Stimulated activated CD4-positive, alpha-beta T cell treated with anti-CD3 and anti-CD28 coated beads, Interleukin-1b, Interleukin-23, amount 100 ng/mL, for 24 hours (primary cell): ENCODE measurements at regions not wholly inside any gene's neighbourhood (a gene's known extent, or its start where the extent isn't known, plus 50 kb on each side); places are given as distances from the start of the nearest gene placed in this dataset.
A peak's percentile ranks its signal among the peaks of the same experiment; 100 is the strongest.

Experiments used
- DNase-seq, 4 experiments: peaks; one replicate each; pipeline ENCODE4 v3.0.0-alpha.2; 2020; ENCODE audit warnings: low read depth in 4 of 4, low spot score in 1 of 4

DNA sequence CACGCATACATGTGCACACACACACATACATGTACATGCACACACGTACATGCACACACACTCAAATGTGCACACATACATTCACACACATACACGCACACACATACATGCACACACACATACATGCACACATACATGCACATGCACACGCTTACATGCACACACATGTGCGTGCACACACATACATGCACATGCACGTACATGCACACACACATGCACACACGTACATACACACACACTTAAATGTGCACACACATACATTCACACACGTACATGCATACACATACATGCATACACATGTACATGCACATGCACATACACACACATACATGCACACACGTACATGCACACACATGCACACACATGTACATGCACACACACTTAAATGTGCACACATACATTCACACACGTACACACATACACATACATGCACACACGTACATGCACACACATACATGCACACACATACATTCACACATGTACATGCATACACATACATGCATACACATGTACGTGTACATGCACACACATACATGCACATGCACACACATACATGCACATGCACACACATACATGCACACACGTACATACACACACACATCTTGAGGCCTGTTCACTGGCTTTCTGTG lies 283.7 kb upstream of the ID2 start:
- DNase-seq: no peak

DNA sequence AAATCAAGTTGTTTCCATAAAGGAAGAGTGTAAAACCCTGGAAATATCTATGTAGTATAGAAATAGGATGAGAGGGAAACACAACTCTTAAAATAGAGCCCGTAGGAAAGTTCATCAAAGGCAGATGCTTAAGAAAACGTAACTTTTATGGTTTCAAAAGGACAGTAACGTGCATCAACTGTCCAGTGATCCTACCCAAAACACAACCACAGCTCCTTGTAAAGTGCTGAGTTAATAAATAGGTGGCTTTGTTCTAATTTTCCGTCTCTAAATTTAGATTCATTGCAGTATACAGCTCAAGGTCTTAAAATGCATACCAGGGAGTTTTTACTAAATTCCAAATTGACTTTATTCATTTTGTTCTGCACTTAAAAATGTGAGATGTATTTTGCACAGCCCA lies 282.1 kb upstream of the ID2 start:
- DNase-seq: no peak

DNA sequence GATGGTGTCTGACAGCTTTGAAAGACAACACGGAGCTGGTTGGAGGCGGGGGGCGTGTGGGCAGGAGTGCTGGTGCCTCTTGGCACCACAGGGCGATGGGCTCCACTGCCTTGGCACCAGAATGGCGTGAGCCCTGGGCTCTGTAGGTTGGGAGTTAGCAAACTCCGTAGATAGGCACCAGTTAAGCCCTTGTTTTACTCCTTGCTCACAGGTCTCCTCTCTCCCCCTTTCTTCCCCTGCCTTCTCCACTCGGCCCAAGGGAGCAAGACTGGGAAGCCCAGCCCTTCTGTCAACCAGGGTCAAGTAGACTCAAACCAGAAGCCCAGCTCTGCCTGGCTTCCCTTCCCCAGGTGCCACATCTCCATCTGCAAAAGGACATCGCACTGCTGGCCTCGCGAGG lies 281.7 kb upstream of the ID2 start:
- DNase-seq: no peak

DNA sequence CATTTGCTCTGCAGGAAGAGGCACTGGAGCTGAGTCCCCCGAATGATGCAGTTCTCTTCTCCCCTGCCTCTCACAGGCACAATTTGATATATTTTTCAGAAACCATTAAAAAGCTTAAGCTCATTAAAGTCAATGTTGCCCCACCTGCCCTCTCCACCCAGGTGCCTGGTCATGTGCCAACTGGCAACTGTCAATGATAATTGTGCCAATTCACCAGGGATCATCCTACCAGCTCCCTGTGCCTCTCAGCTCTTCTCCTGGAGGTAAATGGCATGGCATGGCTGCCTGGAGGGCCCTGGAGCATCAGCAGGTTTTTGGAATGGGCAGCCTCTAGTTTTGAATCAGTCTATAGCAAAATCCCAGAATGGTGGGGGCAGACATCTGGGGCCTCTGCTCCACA lies 279.6 kb upstream of the ID2 start:
- DNase-seq: no peak

DNA sequence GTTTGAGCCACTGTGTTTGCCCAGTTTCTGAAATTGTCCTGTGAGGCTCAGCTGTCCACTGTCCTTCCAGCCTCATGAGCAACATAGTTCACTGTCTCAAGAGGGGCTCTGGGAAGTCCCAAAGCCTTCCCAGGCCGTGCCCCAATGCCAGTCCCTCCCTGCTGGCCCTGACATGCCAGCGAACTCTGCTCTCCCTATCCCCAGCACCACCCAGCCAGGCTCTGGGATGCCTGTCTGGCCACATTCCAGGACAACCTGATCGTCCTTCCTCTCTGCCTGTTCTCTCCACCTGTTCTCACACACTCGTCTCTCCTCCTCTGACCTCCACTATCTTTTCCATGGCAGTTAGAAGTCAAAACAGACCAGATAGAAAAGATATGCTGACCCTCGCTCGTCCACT lies 278.0 kb upstream of the ID2 start:
- no peak for DNase-seq

DNA sequence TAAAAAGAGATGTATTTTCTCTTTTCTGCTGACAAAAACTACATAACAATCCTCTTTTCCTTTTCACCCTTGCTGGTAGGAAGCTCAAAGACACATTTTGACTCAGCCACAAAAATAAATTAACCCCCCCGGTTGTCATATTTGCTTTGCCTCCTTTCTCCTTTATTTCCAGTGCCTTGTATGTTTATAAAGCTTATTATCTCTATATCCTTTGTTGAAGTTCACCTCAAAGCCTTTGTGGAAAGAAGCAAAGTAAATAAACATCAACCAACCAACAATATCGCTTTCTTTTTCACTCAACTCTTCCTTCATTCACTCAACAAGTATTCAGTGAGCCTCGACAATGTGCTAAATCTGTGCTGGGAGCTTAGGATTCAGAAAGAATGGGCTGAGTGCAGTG lies 276.5 kb upstream of the ID2 start:
- no peak for DNase-seq

DNA sequence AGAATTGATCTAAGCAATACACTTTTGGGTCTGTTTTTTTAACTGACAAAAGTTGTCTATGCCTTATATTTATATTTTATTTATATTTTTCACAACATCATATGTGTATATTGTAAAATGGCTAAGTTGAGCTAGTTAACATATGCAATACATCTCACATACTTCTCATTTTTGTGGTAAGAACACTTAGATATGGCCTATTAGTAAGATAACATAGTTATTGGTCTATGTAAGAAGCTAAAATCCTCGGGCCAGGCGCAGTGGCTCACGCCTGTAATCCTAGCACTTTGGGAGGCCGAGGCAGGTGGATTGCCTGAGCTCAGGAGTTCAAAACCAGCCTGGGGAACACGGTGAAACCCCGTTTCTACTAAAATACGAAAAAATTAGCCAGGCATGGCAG lies 275.6 kb upstream of the ID2 start:
- no peak for DNase-seq

DNA sequence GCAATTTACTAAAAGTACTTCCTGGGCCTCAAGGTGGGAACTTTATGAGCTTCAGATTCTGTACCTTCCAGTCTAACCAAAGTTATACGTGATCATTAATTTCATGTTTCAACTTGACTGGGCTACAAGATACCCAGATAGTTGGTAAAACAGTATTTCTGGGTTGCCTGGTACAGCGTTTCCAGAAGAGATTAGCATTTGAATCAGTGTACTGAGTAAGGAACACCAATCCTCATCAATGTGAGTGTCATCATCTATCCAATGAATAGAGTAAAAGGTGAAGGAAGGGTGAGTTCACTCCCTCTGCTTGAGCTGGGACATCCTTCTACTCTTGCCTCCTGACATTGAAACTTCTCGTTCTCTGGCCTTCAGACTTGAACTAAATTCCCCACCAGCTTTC lies 274.5 kb upstream of the ID2 start:
- DNase-seq: no peak

DNA sequence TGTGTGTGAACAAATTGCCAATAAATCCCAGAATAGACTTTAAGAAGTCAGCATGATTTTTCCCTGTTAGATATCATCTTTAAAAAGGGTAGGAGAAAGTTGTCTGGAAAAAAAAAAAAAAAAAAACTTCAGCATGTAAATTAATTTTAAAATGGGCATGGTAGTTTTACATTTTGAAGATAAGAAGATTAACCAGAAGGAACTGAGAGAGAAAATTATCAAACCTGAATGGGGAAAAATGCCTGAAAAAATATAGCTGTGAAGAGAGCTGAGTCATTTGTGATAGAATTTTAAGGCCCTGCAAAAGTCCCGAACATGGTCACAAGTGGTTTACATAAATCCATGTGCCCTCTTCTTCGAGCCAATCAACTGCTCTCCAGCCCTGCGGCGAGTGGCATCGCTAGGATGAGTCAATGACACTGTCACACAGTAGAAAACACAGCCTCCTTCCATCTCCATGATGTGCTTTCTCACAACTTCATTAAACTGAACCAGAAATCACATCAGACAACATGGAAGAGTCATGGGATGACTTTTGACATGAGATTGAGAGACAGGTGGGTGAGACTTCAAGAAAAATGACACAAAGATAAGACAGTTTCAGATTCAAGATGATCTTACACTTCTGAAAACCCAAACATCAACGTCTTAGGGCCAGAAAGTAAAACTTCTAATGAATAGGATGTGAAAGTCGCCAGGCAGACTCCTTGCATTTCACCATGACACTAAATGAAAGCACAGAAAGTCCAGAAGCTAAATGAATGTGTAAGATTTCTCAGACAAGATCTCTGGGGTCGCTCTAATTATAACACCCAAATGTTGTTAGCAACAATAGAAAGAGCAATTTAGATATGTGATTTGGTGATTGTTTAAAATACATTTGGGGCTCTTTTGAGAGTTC lies 273.0 kb upstream of the ID2 start:
- peak; percentile 27 to 70 (median 41) for DNase-seq

DNA sequence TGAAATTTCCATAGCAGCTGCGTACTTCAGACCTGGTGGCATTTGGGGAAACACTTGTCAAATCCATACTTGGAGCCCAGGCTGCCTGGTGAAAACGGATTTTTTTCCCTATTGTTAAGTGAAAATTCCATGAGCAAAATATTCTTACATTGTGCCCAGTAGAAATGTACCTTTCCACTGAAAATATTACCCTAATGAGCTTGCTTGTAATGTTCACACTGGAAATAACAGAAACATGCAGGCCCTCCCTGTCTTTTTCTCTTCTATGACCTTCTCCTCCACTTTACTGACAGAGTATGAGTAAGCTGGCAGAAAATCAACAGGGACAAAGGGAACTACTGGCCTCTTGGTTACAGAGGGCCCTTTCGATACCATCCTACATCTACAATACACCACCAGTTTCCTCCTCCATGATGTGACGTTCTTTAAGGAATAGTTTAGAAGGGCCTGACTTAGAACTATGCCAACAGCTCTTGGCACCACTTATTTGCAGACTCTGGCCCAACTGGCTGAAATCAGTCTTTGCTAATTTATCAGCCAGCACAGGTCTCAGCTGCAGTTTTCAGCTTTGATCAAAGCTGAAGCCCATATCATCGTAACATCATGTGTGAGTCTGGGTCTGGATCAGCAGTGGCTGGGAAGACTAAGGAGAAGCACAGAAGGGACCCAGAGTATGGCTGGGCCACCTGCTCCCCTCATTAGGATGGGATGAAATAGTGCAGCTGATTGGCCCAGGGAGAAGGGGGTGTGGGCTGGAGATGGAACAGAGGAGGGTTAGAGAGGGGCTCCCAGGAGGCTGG lies 272.2 kb upstream of the ID2 start:
- DNase-seq: no peak

DNA sequence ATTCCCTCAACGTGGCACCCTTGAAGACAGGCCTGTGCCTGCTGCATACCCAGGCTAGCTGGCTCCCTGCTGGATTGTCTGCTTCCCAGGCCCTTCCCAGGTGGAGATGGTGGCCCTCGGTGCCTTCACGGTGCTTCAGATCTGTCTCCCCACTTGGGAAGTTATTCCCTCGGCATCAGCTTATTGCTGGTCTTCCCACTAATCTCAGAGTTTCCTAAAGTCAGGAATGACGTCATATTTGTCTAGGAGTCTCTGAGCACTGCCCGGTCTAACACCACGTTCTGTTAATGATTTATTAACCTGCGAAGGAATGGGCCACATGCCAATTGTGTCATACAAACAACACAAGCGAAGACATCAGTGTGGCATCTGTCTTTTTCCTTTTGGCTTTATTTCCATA lies 269.8 kb upstream of the ID2 start:
- no peak for DNase-seq

DNA sequence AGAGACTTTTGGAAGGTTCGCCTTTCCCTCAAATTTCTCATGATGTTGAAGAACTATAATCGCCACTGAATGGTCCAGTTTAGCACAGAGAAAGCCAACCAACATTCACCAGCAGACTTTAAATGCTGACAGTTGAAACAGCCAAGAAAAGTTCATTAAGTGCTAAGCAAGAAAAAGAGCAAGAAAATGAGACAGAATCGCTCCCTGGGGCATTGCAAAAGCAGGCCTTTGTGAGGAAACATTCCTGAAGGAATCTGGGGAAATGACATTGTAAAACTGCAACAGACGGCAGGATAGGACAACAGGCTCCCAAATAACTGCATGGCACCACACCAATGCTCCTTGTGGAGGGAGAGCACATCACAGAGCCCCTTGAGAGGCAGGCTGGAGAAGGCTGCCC lies 269.3 kb upstream of the ID2 start:
- DNase-seq: no peak

DNA sequence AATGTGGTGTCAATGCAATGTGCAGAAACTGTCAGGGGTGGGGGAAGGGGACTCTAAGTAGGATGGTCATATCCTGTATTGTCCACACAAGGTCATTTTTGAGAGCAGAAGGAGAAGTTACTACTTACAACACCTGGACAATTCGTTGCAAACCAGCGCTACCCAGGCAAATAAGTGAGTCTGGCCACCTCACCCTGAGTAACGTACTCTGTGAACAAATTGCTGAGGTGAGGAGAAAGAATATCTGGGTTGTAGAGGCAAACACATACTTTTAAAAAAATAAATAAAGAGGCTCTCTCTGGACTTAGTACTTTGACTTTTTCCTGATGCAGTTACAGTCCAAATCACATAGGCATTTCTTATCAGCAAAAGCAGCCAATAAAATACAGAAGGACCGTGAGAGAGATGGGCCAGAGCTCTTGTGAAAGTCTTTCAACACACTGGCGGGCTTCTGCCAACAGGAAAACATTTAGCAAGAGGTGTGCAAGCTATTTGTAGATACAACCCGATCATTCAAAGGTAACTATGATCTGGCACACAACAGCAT lies 268.2 kb upstream of the ID2 start:
- DNase-seq: no peak

DNA sequence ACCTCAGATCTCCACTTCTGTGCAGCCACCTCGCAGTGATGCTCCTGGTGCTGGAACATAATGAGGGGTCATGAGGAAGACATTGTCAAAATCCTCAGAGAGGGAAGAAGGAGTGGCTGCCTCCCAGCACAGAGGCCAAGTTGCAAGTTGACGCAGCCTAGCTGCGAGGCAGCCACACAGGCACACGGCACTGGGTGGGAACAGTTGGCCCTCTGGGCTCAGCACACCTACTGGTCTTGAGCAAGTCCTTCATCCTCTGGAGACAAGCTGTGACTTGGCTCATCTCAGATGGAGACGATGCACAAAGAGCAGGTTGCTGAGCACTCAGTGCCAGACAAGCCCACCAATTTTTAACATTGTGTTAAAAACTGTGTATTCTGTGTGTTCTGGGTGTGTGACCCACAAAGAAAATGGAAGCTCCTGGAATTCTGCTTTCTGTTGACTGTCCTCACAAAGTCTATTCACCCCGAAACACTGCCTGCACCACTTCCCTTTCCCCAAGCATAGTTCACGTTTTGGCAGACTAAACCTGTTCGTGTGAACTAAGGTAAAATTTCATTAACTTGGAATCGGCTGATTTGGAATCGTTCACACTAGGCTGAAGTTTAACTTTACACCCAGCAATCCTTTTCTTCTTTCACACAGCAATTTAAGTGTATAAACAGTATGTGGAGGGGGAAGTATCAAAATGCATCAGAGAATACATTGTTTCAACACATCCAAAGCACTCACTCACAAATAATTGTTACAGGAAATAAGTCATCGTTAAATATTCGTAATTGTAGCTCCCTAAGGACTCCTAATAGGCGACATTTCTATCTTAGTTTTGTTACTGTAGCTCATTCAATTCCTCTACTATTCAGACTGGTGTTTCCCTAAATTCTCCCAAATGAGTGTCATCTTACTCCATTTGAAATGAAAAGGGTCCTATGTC lies 266.6 kb upstream of the ID2 start:
- DNase-seq: no peak

DNA sequence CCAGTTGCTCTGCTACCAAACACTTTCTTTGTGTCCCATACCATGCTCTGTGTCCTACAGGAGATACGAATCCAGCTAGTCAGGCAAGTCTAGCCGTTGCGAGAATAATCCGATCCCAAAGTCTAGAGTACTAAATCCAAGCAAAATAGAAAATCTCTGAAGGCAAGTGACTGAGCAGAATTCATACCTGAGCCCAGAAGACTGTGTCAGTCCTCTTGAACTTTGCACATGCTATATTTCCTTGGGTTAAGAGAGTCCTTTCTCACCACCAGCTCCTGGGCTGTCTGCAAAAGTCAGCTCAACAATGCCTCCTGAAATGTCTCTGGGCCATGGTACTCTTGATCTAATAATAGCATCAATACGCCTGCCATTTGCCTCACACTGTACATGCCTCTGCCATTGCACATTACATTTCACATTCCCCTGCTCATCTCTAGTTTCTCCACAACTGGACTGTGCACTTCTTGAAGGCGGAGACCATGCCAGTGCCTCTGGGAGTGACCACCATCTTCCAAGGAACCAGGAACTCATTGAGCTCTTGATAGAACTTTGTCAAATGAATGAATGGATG lies 265.8 kb upstream of the ID2 start:
- no peak for DNase-seq

DNA sequence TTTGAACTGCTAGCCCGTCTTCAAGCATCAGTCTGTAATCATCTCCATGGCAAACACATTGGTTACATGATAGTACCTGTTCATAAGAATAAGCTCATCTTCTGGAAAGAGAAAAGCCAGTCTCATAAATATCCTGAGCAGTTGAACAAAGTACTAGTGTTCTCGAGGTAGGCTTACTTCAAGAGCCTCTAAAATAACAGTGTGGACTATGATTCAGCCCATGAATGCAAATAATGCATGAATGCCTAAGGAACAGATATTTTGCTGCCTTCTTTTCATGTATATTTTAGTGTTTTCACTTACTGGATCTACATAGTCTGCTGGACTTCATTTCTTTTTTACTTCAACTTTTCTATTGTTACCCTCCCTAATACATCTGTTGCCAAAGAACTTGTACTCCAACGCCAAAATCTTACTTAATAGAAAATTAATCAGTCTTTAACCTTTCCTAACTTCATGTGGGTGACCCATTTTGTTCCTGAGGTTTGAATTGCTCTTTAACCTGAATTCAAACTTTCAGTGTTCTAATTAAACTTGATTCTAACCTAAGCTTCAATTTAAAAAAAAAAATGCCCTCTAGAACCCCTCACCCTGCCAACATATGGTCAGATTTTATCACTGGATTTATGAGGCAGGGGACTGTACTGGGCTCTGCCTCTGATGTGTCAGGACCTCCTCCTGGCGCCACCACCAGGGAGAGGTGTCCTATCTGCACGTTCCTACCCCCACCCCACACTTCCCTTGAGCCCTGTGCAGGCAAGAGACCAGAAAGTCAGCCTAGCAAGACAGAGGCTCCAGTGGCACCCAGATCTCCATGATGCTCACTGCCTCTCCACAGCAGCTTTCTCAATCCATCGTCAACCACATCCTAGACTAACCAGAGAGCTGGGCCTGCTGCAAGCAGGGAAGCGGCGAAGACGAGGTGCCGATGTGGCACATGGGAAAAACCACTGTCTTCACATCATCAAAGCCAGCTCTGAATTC lies 264.7 kb upstream of the ID2 start:
- no peak for DNase-seq

DNA sequence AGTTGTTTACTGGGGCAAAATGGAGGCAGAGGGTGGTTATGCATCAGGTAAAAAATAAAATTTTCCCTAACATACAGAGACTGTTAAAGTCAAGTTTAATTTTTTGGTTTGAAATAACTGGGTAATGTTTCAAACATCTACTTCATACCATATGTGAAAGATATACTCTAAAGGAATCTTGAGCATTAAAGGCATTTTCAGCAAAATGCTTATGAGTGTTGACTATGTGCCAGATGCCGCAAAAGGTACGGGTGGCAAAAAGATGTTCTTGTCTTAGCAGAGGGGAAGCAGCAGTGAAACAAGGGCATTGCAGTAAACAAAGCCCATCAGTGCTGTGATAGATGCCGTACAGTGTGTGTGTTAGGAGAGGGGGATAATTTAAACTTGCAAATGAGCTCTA lies 263.1 kb upstream of the ID2 start:
- no peak for DNase-seq

DNA sequence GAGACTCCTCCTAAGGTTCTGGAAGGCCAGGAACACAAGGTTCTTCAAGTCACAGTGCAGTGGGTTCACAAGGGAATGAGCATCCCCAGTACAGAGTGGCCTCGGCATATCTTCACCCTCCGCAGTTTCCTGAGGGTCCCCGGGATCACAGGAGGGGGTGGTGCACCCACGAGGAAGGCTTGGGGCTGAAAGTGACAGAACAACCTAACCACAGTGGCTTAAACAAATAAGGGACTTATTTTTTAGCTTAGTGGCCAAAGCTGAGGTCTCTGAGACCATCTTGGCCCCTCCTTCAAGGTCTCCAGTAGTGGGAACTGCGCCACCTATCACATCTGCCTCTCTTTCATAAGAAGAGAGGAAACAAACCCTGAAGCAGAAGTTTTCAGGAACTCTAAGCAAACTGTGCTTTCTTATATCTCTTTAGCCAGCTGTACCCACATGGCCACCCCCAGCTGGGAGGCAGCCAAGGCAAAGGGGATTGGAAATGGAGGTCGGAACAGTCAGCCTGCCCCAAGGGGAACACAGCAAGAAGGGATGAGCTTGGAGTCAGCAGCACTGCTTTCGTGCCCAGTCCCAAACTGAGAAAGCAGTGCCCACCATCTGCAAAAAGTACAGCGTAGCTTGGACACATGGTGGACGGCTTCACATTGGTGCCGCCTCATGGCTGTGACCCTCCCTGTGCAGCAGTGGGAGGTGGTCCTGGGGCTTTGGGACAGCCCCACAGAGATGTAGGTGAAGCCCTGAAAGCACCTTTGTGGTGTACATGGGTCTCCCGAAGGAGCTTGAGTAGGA lies 260.0 kb upstream of the ID2 start:
- DNase-seq: no peak
